Islet precursor cell (in vitro differentiated cells): ENCODE measurements at regions not wholly inside any gene's neighbourhood (a gene's known extent, or its start where the extent isn't known, plus 50 kb on each side); places are given as distances from the start of the nearest gene placed in this dataset.
"Not testable (repeated sequence)": the region's sequence is repeated elsewhere in the genome, so short reads cannot be mapped to it uniquely, and the experiment has no call there.

Experiments
- DNase-seq: peaks from one replicate; pipeline ENCODE4 v3.0.0-alpha.2; 2018

DNA sequence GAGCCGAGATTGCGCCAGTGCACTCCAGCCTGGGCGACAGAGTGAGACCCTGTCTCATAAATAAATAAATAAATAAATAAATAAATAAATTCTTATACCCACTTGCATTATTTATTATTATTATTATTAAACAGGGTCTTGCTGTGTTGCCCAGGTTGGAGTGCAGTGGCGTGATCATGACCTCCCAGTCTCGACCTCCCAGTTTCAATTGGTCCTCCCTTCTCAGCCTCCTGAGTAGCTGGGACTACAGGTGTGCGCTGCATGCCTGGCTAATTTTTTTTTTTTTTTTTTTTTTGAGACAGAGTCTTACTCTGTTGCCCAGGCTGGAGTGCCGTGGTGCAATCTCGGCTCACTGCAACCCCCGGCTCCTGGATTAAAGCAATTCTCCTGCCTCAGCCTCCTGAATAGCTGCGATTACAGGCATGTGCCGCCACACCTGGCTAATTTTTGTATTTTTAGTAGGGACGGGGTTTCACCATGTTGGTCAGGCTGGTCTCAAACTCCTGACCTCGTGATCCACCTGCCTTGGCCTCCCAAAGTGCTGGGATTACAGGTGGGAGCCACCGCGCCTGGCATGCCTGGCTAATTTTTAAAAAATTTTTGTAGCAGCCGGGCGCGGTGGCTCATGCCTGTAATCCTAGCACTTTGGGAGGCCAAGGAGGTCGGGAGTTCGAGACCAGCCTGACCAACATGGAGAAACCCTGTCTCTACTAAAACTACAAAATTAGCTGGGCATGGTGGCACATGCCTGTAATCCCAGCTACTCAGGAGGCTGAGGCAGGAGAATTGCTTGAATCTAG lies 150.2 kb downstream of the SEC14L1 start:
- DNase-seq = not testable (repeated sequence)

DNA sequence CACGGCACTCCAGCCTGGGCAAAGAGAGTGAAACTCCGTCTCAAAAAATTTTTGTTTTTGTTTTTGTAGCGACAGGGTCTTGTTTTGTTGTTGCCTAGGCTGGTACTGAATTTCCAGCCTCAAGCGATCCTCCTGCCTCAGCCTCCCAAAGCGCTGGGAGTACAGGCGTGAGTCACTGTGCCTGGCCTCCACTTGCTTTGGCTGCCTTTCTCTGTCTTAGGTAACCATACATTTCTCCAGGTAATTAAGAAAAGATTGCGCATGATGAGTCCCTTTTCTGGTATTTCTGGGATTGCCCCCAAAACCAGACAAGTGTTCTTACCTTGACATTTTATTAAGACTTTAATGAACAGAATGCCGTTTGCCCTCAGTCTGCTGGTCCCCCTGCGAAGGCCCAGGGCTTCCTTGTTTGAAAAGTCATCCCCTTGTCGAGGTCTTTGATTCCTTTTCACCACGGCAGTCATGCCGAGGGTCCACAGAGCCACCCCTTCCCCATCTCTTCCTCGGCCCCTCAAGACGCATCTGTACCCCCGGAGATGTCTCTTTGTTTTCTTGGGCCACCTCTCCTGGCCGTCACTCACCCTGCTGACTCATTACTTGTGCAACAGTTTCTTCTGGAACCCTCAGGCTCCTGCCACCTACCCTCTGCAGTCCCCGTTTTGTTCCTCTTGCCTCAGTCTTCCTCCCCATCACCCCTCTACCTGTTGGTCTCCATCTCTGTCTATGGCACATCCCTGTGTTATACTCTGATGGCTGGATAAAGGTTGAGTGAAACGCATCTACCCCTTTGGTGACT lies 151.0 kb downstream of the SEC14L1 start:
- no peak for DNase-seq

DNA sequence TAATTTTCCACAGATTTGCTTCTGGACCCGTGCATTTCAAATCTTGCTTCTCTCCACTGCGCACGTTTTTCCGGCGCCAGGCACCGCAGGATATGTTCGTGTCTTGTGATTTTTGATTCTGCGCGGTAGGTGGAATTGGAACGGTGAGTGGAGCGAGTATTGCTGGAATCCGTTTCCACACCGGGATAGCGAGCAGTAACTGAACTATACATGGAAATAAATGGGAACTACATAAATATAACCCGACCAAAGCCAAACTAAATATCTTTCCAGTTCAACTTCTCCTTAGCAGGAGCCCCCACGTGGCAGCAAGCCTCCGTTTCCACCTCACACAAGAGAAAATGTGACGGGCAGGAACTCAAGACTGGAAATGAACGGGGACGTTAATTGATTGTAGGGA lies 154.0 kb downstream of the SEC14L1 start:
- DNase-seq = no peak

GRCh38 chr17:77295241-77295853 lies 154.6 kb downstream of the SEC14L1 start:
- DNase-seq = no peak

DNA sequence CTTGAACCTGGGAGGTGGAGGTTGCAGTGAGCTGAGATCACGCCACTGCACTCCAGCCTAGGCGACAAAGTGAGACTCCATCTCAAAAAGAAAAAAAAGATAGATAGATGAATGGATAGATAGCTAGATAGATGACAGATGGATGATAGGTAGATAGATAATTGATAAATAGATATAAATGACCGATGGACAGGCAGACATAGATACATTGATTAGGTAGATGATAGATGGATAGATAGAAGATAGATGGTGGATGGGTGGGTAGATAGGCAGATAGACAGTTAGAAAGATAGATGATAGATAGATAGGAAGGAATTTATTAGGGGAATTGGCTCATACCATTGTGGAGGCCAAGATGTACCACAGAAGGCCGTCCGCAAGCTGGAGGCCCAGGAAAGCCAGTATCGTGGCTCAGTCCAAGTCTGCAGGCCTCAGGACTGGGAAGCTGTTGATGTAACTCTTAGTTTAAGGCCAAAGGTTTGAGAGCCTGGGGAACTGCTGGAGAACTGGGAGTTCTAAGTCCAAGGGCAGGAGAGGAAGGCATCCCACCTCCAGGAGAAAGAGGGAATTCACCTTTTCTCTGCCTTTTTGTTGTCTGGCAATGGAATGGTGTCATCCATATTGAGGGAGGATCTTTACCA lies 156.1 kb downstream of the SEC14L1 start:
- DNase-seq = no peak

DNA sequence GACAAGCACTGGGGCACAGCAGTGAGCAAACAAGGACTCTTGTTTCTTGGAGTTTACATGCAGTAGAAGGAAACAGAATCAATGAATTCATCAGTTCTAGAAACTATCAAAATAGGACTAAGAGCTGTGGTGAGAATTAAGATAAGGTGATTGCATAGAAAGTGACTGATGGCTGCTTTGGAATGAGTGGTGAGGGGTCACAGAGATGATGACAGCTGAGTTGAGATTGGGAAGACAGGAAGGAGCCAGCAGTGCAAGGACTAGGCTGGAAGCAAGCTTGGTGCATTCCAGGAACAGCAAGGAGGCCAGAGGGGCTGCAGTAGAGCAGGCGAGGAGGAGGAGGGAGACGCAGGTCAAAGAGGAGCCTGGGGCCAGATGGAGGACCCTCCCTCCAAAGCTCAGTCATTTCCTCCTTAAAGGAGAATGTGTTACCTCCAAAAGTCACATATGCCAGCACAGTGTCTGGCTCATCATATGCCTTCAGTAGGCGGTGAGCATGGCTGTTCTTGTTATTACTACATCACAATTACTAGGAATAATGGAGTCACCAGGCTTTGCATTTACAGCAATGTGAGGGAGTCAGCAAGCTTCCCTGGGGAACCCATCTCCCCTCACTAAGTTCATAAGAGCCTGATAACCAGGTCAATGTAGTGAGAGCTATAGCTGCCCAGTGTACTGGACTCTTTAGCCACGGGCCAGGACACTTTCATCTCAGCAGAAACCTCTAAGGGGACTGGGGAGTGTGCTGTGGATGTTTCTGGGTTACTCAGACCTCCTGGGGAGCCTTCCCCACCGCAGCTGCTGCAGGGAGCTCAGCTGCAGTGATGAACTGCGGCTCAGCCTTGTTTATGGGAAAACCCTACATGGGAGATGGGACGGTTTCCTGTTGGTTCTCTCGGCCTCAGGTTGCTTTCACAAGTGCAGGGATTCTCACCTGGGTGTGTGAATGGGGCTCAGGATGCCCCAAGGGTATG lies 157.2 kb downstream of the SEC14L1 start:
- no peak for DNase-seq

DNA sequence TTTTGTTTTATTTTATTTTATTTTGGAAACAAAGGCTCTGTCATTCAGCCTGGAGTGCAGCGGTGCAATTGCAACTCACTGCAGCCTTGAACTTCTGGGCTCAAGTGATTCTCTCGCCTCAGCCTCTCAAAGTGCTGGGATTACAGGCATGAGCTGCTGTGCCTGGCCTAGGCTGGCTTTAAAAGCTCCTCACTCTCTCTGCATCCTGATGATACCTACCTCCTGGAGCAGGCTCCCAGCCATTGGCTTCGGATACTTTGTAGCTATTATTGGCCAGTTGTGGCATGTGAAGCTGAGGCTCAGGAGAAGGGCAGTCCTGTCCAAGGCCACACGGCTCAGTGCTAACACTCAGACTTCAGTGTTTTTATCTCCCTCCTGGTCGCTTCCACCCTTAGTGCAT lies 158.0 kb downstream of the SEC14L1 start:
- DNase-seq = no peak

GRCh38 chr17:77299256-77300015 lies 158.7 kb downstream of the SEC14L1 start:
- DNase-seq = no peak

GRCh38 chr17:77300016-77300686 lies 159.4 kb downstream of the SEC14L1 start:
- DNase-seq = no peak

- no peak for DNase-seq
Observed at GRCh38 chr17:77301694-77302266, 161.0 kb downstream of the SEC14L1 start.

DNA sequence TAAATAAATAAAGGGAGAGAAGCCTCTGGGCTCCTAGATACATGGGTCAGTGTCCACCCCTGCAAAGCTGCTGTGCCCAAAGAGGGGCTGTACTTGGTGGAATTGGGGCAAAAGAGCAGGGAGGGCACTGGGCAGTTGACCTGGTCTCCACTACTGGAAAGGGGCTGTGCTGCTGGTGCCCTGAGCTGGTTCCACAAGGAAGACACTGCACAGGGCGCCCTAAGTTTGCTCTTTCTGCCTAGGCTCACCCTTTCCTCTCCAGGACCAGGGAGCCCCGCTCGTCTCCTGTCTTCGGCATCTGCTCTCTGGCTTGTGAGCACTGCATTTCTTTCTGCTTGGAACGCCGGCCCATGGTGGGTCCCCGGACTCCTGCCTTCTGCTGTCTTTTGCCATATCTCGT lies 161.9 kb downstream of the SEC14L1 start:
- DNase-seq = no peak

DNA sequence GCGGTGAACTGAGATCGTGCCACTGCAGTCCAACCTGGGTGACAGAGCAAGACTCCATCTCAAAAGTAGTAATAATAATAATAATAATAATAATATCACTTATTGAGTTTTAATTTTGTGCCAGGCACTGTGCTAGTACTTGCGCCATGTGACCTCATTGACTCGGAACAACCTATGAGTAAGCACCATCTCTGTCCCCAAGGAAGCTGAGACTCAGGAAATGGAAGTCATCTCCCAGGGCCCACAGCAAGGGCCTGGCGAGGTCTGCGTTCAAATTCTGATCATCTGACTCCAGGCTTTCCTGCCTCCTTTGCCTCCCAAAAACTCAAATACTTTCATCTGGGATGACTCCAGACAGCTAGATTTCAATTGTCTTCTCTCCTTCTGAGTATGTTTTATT lies 162.9 kb downstream of the SEC14L1 start:
- DNase-seq = no peak

GRCh38 chr17:77304051-77304745 lies 163.4 kb downstream of the SEC14L1 start:
- DNase-seq = no peak

GRCh38 chr17:77304746-77305473 lies 164.1 kb downstream of the SEC14L1 start:
- DNase-seq = no peak

- no peak for DNase-seq
Observed at GRCh38 chr17:77306048-77306789, 165.4 kb downstream of the SEC14L1 start.

DNA sequence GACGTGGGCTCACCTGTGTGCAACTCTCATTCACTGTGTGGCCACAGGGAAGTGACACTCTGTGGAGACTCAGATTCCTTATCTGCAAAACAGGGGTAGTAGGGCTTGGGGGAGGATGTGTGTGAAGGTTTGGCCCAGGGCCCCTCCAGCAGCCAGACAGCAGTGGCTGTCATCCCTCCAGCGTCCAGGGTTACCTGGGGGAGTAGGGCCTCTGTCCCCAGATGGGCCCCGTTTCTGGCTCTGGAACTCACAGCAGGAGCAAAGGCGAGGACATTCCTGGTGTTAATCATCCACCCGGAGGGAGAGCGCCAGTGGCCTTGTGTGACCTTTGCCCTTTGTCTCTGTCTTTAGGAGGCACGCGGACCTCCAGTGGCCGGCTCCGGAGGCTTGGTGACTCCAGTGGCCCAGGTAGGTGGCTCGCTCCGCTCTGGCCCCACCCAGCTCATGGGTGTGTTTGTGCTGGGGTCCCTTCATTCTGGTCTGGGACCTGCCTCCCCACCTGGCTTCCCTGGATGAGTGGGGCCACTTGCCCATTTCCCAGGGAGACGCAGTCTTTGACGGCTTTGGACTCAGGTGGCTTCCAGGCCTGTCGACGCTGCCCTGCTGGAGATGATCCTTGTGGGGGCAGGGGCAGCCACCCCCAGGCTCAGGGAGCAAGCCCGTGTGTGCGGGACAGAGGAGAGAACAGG lies 166.2 kb downstream of the SEC14L1 start:
- no peak for DNase-seq

DNA sequence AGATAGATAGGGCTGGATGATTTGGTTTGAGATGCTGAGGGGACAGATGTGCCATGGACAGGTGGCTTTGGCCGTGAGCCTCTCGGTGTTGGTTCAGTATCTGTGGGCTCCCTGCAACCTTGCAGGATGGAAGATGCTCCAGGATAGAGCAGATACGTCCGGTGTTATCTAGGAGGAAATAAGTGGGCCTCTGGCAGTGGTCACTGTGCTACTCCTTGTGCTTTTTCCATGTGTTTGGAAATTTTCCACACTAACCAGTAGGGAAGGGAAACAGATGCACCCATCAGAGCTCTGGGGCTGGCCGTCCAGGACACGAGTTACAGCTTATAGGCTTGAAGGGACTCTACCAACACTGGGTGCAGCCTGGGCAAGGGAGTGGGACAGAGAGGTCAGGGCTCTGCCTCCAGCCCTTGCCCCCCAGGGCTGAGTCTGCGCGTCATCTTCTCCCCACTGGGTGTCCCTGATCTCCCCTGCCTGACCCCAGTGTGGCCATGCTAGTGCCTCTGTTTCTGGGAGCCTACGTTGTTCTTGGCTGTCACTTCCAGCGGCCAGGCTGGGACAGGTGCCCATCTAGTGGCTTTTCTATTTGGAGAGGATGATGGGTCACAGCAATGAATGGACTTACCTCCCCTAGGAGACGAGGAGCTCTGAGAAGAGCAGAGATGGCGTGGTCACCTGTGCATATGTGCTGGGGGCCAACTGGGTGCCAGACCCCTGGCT lies 166.9 kb downstream of the SEC14L1 start:
- DNase-seq = no peak
